HAP-1 (cell line): ENCODE measurements at regions not wholly inside any gene's neighbourhood (a gene's known extent, or its start where the extent isn't known, plus 50 kb on each side); places are given as distances from the start of the nearest gene placed in this dataset.

ENCODE experiments used
- DNase-seq, 2 experiments: peaks; one replicate each; pipeline ENCODE4 v3.0.0-alpha.2; 2016 to 2020; ENCODE audit warnings: low spot score in 2 of 2
- H3K27me3 ChIP-seq: fragments of 250-450 bp; sonication (Bioruptor Pico); 2 replicates; pipeline ENCODE4 v1.5.1; 2020; ENCODE audit warnings: low read depth, mild to moderate bottlenecking, moderate library complexity
- H3K36me3 ChIP-seq: fragments of 250-450 bp; sonication (Bioruptor Pico); replicated peaks from 2 replicates; pipeline ENCODE4 v1.5.1; 2020; ENCODE audit warnings: mild to moderate bottlenecking
- H3K4me1 ChIP-seq: fragments of 250-450 bp; sonication (Bioruptor Pico); 2 replicates; pipeline ENCODE4 v1.5.1; 2020; ENCODE audit warnings: mild to moderate bottlenecking
- H3K4me3 ChIP-seq: fragments of 250-450 bp; sonication (Bioruptor Pico); 2 replicates; pipeline ENCODE4 v1.5.1; 2020; ENCODE audit warnings: mild to moderate bottlenecking, moderate library complexity
- H3K9me3 ChIP-seq: fragments of 250-450 bp; sonication (Bioruptor Pico); 2 replicates; pipeline ENCODE4 v1.5.1; 2020; ENCODE audit warnings: mild to moderate bottlenecking, moderate library complexity
- in situ Hi-C: fragments of 300-500 bp; cut with MboI; formaldehyde crosslinking; loops from 3 replicates; pipeline ENCODE4 v1.14.3; 2020; ENCODE audit warnings: low sequenced_read_pairs, inconsistent platforms, mixed read lengths

DNA sequence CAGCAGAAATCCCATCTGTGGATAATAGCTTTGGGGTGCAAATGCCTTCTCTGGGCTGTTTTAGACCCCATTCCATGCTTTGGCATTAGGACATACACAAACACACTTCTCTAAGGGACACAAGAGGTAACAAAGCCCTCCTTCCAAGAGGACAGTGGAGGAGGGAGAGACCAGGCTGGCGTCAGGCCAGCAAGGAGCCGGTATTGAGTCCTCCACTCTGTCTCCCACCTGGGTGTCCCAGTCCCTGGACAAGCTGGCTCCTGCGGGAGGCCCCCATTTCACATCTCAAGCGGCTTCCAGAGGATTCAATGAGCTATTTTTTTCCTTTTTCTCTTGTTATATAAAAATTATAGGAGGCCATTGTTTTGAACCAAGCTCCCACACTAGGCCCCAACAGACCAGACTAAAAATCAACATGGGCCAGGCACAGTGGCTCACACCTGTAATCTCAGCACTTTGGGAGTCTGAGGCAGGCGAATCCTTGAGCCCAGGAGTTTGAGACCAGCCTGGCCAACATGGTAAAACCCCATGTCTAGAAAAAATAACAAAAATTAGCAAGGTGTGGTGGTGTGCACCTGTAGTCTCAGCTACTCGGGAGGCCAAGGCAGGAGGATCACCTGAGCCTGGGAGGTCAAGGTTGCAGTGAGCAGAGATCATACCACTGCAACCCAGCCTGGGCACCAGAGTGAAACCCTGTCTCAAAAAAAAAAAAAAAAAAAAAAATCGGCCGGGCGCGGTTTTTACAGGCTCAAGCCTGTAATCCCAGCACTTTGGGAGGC lies 142.9 kb downstream of the TOMM20 start:
- in situ Hi-C loops: loop anchor here (5.0 kb wide), 1 partner anchor 373 kb away; the partner anchor contains the start of gene IRF2BP2
- no peaks in the 10 kb centered on the region for H3K36me3 ChIP-seq
- no peaks in the 10 kb centered on the region for H3K9me3 ChIP-seq
- no peak for DNase-seq
- no peaks in the 10 kb centered on the region for H3K27me3 ChIP-seq
- H3K4me1 ChIP-seq: peaks cover 20% of the 10 kb centered on the region
- H3K4me3 ChIP-seq: no peak overlapping the region

DNA sequence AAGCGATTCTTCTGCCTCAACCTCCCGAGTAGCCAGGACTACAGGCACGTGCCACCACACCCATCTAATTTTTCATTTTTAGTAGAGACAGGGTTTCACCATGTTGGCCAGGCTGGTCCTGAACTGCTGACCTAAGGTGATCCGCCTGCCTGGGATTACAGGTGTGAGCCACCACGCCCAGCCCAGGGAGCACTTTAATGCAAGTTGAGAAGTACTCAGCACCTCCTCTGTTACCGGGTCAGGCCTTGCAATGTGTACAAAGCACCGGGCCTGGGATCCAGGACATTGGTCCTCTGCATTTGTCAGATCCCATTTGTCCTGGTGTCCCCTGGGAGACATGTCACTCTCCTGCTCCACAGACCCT lies 143.6 kb downstream of the TOMM20 start:
- DNase-seq: no peak
- no peak overlapping the region for H3K4me3 ChIP-seq
- H3K27me3 ChIP-seq: no peaks in the 10 kb centered on the region
- in situ Hi-C loops: loop anchor here (5.0 kb wide), 1 partner anchor 373 kb away; the partner anchor contains the start of gene IRF2BP2
- no peaks in the 10 kb centered on the region for H3K9me3 ChIP-seq
- H3K4me1 ChIP-seq: peaks cover 20% of the 10 kb centered on the region
- H3K36me3 ChIP-seq: no peaks in the 10 kb centered on the region

DNA sequence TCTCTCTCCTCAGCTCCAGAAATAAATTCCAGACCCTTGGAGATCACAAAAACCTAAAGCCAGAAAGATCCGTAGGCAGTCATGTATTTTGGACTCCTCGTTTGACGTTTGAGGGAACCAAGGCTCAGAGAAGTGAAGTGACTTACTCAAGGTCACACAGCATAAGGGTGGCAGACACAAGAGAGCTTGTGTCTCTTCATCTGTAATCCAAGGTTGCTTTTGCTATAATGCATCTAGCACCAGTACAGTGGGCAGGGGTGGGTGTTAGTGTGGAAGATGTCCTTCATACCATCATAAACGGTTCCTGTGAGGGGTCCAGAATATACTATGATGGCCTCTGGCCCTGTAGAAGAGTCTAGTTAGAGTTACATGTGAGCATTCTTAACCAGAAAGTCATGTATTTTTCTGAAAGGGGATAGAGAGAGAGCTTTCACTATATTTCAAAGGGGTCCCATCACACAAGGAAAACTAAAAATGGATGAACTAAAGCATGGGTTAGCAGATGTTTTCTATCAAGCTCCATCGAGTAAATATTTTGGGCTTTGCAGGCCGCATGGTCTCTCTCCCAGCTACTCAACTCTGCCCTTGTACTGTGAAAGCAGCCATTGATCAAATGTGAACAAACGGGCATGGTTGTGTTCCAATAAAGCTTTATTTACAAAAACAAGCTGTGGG lies 144.9 kb downstream of the TOMM20 start:
- H3K4me3 ChIP-seq: no peak overlapping the region
- H3K36me3 ChIP-seq: no peaks in the 10 kb centered on the region
- no peak for DNase-seq
- H3K27me3 ChIP-seq: no peaks in the 10 kb centered on the region
- H3K9me3 ChIP-seq: no peaks in the 10 kb centered on the region
- H3K4me1 ChIP-seq: peaks cover 25% of the 10 kb centered on the region
- in situ Hi-C loops: no loop called here

DNA sequence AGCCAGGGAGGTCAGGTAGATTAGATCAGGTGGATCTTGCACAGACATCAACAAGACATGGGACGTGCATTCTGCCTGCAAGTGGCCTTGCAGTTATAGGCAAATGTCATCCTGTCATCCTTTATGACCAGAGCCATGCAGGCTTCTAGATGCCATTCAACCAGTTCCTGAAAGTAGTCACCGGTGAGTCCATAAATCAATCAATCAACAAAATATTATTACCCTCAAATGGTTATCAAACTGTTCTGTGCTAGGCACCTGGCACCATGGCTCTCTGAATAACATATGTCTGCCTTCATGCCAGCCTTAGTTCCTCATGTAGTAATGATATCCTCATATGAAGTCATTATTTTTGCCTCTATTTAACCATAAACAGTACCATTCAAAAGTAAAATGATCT lies 146.9 kb downstream of the TOMM20 start:
- Histone ChIP-seq H3K27me3 (no peaks in the 10 kb centered on the region), H3K4me3 (no peak overlapping the region), H3K9me3 (no peaks in the 10 kb centered on the region), H3K4me1 (peaks cover 11% of the 10 kb centered on the region), H3K36me3 (no peaks in the 10 kb centered on the region)
- DNase-seq: no peak
- in situ Hi-C loops: no loop called here

DNA sequence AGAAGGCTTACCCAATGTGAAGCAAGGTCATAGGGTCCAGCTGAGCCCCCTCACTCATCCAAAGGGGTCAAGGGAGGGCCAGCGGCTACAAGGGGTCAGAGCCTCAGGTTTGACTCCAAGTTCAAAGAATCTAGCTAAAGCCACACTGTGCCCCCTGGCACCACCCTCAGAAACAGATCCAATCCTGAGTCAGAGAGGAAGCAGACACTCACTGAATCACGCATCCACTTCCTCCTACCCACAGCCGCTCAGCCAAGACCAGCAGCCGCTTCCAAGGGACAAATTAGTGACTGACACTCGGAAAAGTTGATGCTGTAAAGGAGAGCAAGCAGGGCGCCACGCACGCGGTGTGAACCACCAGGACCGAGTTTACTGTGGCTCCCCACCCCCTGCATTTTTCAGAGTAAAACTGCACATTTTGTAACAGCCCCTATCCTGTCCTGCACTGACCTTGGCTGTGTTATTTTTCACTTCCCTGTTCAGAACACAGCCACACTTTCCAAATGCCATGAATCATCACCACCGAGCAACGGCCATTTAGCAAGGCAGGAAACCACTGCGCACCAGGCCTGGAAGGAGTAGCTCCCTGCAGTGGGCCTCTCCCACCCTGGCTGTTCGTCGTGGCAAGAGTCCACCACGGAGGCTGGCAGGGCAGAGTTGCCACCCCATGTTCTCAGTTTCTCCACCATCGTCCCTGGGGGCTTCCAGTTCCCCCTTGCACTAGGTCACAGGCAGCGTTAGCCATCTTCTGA lies 147.8 kb downstream of the TOMM20 start:
- in situ Hi-C loops: no loop called here
- peaks cover 10% of the 10 kb centered on the region for H3K4me1 ChIP-seq

DNA sequence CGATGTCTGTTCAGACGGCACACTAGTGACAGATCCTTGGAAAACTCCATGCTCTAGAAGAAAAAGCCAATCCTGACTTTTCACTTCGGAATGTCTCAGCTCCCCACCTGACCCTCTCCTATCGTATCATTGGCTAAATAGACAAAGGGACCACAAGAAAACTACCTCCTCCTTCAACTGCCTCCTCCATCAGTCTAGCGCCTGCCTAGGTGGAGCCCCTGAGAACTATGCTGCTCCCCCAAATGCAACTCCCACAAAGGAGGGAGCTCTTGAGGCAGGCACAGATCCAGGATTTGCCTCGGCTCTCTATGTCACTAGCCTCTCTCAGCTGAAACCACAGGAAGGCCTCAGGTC lies 148.4 kb downstream of the TOMM20 start:
- Histone ChIP-seq H3K4me3 (no peak overlapping the region), H3K9me3 (no peaks in the 10 kb centered on the region), H3K4me1 (peaks cover 10% of the 10 kb centered on the region), H3K36me3 (no peaks in the 10 kb centered on the region), H3K27me3 (no peaks in the 10 kb centered on the region)
- in situ Hi-C loops: no loop called here
- DNase-seq: no peak

More for the DNA sequence above, 147.8 kb downstream of the TOMM20 start:
- no peaks in the 10 kb centered on the region for H3K9me3 ChIP-seq
- no peak overlapping the region for H3K4me3 ChIP-seq
- H3K36me3 ChIP-seq: no peaks in the 10 kb centered on the region
- DNase-seq: no peak
- H3K27me3 ChIP-seq: no peaks in the 10 kb centered on the region

DNA sequence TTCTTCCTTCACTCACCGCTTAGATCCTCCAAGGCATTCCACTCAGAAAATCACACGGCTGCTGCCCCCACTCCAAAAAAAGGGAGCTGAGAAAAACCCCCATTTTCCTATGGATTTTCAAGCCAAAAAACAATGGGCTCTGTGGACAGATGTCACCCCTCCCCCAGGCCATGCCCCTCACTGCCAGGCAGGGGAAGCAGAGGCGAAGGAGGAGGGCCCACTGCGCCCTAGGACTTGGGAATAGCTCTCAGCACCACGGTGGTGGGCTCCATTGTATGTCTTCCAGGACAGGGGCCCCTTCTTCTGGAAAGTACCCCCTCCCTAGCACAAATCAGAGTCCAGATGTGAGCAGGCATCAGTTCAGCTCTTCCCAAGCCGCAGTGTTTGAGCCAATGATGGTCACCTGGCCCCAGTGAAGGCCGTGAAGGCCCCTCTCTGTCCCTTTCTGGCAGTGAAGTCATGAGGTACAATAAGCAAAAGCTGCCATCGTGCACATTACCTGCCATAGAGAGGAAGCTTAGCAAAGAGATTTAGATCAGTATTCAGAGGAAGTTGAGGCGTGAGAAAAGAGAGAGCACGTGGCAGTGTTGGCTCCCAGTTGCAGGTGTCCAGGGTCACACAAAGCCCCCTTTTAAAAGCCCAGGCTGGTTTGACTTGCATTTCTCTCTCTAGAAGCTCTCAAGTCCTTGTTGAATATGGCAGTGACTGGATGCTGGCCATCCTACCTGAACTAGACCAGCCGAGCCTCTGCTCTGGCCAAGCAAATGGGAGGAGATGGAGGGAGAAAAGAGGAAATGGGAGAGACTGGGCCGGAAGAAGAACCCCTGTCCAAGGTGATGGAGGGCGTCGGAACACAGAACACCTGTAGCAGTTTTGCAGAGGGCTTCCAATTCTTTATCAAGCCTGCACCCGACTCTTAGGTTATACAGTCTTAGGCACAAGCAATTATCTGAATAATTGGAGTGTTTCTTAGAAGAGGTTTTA lies 149.0 kb downstream of the TOMM20 start:
- Histone ChIP-seq H3K4me1 (peaks cover 10% of the 10 kb centered on the region), H3K4me3 (no peak overlapping the region), H3K36me3 (no peaks in the 10 kb centered on the region), H3K9me3 (no peaks in the 10 kb centered on the region), H3K27me3 (no peaks in the 10 kb centered on the region)
- in situ Hi-C loops: no loop called here
- DNase-seq: no peak

DNA sequence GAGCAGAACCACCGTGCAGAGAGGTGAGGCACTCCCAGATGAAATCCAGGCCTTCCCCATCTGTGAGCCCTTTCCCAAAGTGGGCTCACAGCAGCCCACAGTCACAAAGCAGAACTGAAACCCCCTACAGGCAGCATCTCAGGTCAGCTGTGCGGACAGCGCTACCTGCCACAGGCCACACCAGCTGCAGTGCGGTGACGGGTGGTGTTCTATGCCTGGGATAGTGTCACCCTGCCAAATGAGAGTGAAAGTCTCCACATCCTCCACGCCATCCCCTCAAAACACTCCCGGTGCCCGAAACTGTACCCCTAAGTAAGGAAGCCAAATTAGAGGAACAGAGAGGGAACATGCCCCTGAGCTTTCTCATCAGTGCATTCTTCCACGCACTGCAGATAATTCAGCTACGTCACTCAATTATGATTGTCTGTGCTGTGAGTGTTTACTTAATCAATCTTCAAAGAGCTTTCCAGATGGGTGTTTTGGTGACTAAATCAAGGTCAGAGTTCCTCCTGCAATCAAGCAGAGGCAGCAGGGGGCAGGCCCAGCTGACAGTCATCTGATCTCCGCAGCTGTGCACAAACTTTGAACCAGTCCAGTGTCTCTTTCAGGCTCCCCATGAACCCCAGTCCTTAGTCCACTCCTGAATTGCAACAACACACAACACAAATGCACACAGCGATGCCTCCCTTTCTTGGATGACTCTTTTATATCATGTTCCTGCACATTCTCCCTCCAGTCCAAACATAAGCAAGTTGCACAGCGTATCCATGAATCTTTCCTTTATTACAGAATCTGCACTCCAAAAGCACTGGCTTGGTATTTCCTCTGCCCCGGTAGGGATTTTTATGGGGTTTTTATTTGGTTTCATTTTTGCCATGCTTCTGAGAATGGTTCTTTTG lies 150.0 kb downstream of the TOMM20 start:
- no peak for DNase-seq
- Histone ChIP-seq H3K4me3 (no peak overlapping the region), H3K4me1 (peaks cover 7% of the 10 kb centered on the region; the same call in 1 of the 2 replicates), H3K27me3 (no peaks in the 10 kb centered on the region), H3K36me3 (no peaks in the 10 kb centered on the region), H3K9me3 (no peaks in the 10 kb centered on the region)
- in situ Hi-C loops: no loop called here

DNA sequence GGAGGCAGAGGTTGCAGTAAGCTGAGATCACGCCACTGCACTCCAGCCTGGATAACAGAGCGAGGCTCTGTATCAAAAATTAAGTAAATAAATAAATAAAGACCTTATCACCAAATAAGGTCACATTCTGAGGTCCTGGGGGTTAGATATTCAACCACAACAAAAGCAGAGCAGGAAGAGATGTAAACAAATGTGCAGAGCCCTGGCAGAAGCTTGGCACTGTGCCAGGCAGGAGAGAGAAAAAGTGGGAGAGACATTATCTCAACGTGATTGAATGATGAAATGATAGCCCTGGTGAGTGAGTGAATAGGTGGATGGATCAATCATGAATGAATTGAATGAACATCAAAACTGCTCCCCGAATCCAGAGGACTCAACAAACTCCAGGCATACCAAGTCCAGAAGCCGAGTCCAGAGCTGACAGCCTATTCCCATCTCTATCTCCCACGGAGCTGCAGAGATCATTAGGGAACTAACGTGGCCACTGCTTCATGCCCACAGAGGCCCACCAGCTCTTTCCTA lies 150.7 kb downstream of the TOMM20 start:
- DNase-seq: no peak
- H3K4me1 ChIP-seq: peaks cover 7% of the 10 kb centered on the region; the same call in 1 of the 2 replicates
- H3K9me3 ChIP-seq: no peaks in the 10 kb centered on the region
- in situ Hi-C loops: no loop called here
- H3K27me3 ChIP-seq: no peaks in the 10 kb centered on the region
- H3K4me3 ChIP-seq: no peak overlapping the region
- H3K36me3 ChIP-seq: no peaks in the 10 kb centered on the region

DNA sequence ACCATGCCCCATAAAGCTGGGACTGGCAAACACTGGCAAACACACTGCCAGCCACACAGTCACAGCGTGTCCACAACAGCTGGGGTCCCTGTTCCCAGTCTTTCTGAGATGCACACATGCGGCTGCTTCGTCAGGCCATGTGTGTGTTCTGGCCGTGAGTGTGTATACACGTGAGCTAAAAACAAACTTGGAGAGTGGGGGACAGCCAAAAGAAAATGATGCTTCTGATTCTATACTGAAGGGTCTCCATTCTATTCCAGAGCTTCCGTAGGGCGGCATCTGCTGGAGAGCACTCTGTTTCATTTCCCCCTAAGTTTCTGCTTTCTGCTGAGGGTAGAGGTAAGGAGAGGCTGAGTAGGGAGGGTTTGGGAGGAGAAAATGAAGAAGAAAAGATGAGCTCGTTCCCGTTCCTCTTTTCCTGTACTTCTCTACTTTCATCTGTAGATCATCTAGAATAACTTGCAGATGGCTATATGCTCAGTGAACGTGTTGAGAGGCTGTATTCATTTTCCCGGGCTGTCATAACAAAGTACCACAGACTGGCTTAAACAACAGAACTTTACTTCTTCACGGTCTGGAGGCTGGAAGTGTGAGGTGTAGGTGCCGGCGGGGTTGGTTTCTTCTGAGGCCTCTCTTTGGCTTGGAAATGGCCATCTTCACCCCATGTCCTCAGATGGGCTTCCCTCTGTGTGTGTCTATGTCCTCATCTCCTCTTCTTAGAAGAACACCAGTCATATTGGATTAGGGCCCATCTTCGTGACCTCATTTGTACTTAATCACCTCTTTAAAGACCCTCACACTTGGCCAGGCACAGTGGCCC lies 151.6 kb downstream of the TOMM20 start:
- DNase-seq: no peak
- H3K36me3 ChIP-seq: no peaks in the 10 kb centered on the region
- in situ Hi-C loops: no loop called here
- H3K4me1 ChIP-seq: peaks cover 7% of the 10 kb centered on the region; the same call in 1 of the 2 replicates
- H3K27me3 ChIP-seq: no peaks in the 10 kb centered on the region
- H3K4me3 ChIP-seq: no peak overlapping the region
- H3K9me3 ChIP-seq: no peaks in the 10 kb centered on the region

DNA sequence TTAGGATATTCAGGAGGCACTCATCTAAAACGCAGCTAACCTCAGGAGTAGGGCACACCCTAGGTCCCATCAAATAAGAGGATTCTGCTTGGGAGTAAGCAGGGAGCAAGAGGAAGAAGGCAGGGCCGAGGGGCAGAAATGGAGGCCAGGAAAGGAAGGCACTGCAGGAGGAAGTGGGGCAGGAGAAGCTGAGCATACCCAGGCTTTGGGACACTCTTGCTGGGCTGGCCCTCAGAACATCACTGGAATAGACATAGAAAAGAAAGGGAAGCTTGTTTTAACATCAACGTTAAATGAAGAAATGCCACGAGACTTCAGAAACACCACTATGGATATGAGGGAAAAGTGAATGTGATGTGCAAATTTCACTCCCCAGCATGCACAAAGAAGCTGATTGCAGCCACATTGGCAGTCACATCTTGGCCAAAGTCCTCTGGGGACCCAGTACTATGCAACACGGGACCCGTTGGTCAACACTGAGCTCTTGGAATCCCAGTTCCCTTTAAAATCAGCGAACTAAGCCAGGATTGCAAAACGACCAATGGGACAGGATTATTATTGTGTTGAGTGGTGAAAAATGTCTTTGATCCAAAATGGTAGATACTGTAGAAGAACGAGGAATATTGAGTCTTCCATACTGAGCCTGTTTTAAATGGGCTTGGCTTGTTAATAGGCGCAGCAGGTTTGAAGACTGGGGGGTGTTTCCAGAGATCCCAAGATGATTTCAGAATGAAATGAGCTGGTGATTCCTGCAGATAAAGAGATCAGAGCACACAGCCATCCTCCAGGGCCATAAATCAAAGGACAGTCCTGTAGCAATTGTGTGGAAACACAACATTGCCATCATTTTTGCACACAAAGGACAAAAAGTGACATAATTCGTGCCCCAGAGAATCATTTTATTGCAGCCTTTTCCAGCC lies 152.4 kb downstream of the TOMM20 start:
- H3K36me3 ChIP-seq: no peaks in the 10 kb centered on the region
- no peak overlapping the region for H3K4me3 ChIP-seq
- H3K4me1 ChIP-seq: peaks cover 10% of the 10 kb centered on the region
- H3K27me3 ChIP-seq: no peaks in the 10 kb centered on the region
- in situ Hi-C loops: no loop called here
- H3K9me3 ChIP-seq: no peaks in the 10 kb centered on the region
- DNase-seq: no peak
